IgD-negative memory B cell (primary cell): ENCODE measurements at regions not wholly inside any gene's neighbourhood (a gene's known extent, or its start where the extent isn't known, plus 50 kb on each side); places are given as distances from the start of the nearest gene placed in this dataset.

Experiments
- H3K27ac Mint-ChIP-seq, 3 donors: one replicate each; pipeline ENCODE4 v1.8.0; 2020 to 2022; ENCODE audit warnings: mild to moderate bottlenecking in 3 of 3, mixed read lengths in 3 of 3, moderate library complexity in 1 of 3
- H3K27me3 Mint-ChIP-seq: one replicate; pipeline ENCODE4 v1.8.0; 2021; ENCODE audit warnings: mixed read lengths
- H3K36me3 Mint-ChIP-seq: one replicate; pipeline ENCODE4 v1.8.0; 2020; ENCODE audit warnings: mild to moderate bottlenecking, mixed read lengths
- H3K4me1 Mint-ChIP-seq, 3 donors: one replicate each; pipeline ENCODE4 v1.8.0; 2020 to 2022; ENCODE audit warnings: mixed read lengths in 3 of 3, mild to moderate bottlenecking in 1 of 3
- H3K4me3 Mint-ChIP-seq, 4 donors: one replicate each; pipeline ENCODE4 v1.8.0; 2020 to 2022; ENCODE audit warnings: mild to moderate bottlenecking in 4 of 4, mixed read lengths in 4 of 4, moderate library complexity in 3 of 4
- H3K9me3 Mint-ChIP-seq, 3 donors: one replicate each; pipeline ENCODE4 v1.8.0; 2020 to 2021; ENCODE audit warnings: mixed read lengths in 3 of 3, mild to moderate bottlenecking in 1 of 3

DNA sequence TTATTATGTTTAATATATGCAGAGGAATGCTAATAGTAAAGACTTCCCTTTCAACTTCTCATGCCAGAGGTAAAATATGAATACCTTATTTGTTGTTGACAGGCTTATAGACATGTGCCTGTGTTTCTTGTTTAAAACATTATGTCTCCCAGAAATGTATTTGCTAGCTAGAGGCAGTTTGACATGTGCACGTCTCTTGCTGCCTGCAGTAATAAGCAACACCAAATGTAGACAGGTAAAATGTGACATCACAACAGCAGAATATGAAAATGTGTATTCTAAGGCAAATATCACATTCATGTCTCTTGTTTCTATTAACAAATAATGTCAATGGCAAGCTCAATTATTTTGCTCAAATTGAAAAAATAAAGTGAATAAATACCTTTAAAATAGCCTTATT, 80.2 kb upstream of the NEGR1 start:
- Mint-ChIP-seq H3K27me3 (no peaks in the 10 kb centered on the region), H3K27ac (no peak overlapping the region), H3K4me1 (no peaks in the 10 kb centered on the region), H3K36me3 (no peaks in the 10 kb centered on the region), H3K9me3 (peaks cover 0 to 4% (median 2%) of the 10 kb centered on the region in 3 donors), H3K4me3 (no peak overlapping the region)

DNA sequence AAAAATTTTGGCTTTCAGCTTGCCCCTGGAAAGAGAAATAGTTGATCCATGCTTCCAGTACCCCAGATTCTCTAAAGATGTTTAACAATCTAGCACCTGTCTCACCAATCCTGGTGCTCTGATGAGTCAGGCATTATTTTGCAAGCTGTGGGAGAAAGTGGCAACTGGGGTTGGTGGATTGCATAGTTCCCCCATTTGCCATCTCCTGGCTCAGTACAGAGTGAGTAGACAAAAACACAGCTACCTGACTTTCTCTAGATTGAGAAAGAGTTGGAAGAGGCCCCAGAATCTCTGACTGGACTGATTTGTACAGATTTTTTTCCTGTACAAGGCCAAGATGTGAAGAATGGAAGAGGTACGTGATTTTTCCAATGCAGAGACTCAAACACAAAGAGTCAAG, 75.1 kb upstream of the NEGR1 start:
- peaks cover 0 to 4% (median 3%) of the 10 kb centered on the region in 3 donors for H3K9me3 Mint-ChIP-seq
- H3K27ac Mint-ChIP-seq, result no peak overlapping the region
- peaks cover 0 to 2% (median 0%) of the 10 kb centered on the region in 3 donors for H3K4me1 Mint-ChIP-seq
- no peaks in the 10 kb centered on the region for H3K36me3 Mint-ChIP-seq
- no peak overlapping the region for H3K4me3 Mint-ChIP-seq
- no peaks in the 10 kb centered on the region for H3K27me3 Mint-ChIP-seq

DNA sequence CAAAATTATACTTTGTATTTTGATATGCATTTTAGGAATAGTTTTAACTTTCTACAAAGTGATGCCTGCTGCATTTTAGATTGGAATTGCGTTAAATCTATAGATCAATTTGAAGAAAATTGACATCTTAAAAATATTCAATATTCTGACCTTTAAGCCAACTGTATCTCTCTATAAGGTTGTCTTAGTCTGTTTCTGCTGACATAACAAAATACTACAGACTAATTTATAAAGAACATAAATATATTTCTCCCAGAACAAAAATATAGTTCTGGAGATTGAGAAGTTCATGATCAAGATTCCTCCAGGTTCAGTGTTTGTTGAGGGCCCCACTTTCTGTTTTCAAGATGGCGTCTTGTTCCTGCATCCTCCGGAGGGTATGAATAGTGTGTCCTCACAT, 73.6 kb upstream of the NEGR1 start:
- Mint-ChIP-seq H3K4me1 (peaks cover 0 to 2% (median 0%) of the 10 kb centered on the region in 3 donors), H3K27me3 (no peaks in the 10 kb centered on the region), H3K4me3 (no peak overlapping the region), H3K27ac (no peak overlapping the region), H3K9me3 (peaks cover 0 to 3% (median 2%) of the 10 kb centered on the region in 3 donors), H3K36me3 (no peaks in the 10 kb centered on the region)

DNA sequence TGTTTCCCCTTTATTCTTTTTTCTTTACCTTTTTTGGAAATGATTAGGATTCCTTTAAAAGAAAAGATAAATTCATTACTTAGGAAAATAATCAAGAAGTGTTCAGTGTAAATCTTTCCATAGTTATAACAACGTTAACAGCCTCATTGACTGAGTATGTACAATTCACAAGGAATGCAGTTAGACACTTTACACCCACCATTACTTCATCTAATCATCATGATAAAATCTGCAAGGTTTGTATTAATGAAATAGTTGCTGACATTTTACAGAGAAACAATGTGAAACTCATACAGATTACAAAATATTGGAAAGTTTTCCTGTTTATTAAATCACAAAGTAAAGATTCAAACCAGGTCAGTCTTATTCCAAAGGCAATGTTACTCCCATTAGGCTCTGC, 59.3 kb upstream of the NEGR1 start:
- H3K4me1 Mint-ChIP-seq, result no peaks in the 10 kb centered on the region
- no peak overlapping the region for H3K27ac Mint-ChIP-seq
- no peaks in the 10 kb centered on the region for H3K36me3 Mint-ChIP-seq
- H3K27me3 Mint-ChIP-seq, result no peaks in the 10 kb centered on the region
- H3K9me3 Mint-ChIP-seq, result peaks cover 0 to 4% (median 0%) of the 10 kb centered on the region in 3 donors
- no peak overlapping the region for H3K4me3 Mint-ChIP-seq

DNA sequence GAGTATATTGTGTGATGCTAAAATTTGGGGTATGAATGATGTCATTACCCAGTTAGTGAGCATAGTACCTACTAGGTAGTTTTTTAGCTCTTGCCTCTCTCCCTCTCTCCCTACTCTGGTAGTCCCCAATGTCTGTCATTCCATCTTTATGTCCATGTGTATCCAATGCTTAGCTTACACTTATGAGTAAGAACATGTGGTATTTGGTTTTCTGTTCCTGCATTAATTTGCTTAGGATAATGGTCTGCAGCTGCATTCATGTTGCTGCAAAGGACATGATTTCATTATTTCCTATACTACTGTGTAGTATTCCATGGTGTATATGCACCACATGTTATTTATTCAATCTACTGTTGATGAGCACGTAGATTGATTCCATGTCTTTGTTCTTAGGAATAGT, 54.4 kb upstream of the NEGR1 start:
- Mint-ChIP-seq H3K27ac (no peak overlapping the region), H3K4me1 (no peaks in the 10 kb centered on the region), H3K9me3 (peaks cover 0 to 4% (median 0%) of the 10 kb centered on the region in 3 donors), H3K4me3 (no peak overlapping the region), H3K36me3 (no peaks in the 10 kb centered on the region), H3K27me3 (no peaks in the 10 kb centered on the region)
